NCI-H187 (cell line): ENCODE measurements at regions not wholly inside any gene's neighbourhood (a gene's known extent, or its start where the extent isn't known, plus 50 kb on each side); places are given as distances from the start of the nearest gene placed in this dataset.

Source experiments
- DNase-seq, 2 experiments: peaks; one replicate each; lab custom pipeline; 2025; lab: John Stamatoyannopoulos, UW

- DNase-seq: no peak
These were observed 72.6 kb upstream of the CAPRIN2 start for GRCh38 chr12:30827101-30828066.

- no peak for DNase-seq
These were observed 71.5 kb upstream of the CAPRIN2 start for GRCh38 chr12:30826276-30826675.

GRCh38 chr12:30825341-30825740 is 70.6 kb upstream of the CAPRIN2 start:
- no peak for DNase-seq

- no peak for DNase-seq
These were observed 69.6 kb upstream of the CAPRIN2 start for GRCh38 chr12:30824311-30824710.

- DNase-seq: no peak
These were observed 69.0 kb upstream of the CAPRIN2 start for GRCh38 chr12:30823764-30824163.

GRCh38 chr12:30823156-30823699 is 68.5 kb upstream of the CAPRIN2 start:
- no peak for DNase-seq

GRCh38 chr12:30822385-30823155 is 67.8 kb upstream of the CAPRIN2 start:
- no peak for DNase-seq

- no peak for DNase-seq
These were observed 65.7 kb upstream of the CAPRIN2 start for GRCh38 chr12:30820406-30820946.

- DNase-seq: no peak
These were observed 63.8 kb upstream of the CAPRIN2 start for GRCh38 chr12:30818562-30818961.

GRCh38 chr12:30816742-30817465 is 62.2 kb upstream of the CAPRIN2 start:
- DNase-seq: no peak

GRCh38 chr12:30814295-30814655 is 59.5 kb upstream of the CAPRIN2 start:
- DNase-seq: no peak

- DNase-seq: no peak
These were observed 59.0 kb upstream of the CAPRIN2 start for GRCh38 chr12:30813525-30814294.

GRCh38 chr12:30811966-30812365 is 57.2 kb upstream of the CAPRIN2 start:
- no peak for DNase-seq

- DNase-seq: no peak
These were observed 56.2 kb upstream of the CAPRIN2 start for GRCh38 chr12:30810918-30811317.

- DNase-seq: no peak
These were observed 52.9 kb upstream of the CAPRIN2 start for GRCh38 chr12:30807695-30808034.

GRCh38 chr12:30806989-30807694 is 52.4 kb upstream of the CAPRIN2 start:
- peak in 1 of 2 experiments; percentile 11 for DNase-seq

- DNase-seq: no peak
These were observed 51.2 kb upstream of the CAPRIN2 start for GRCh38 chr12:30805959-30806358.
